ENCODE measurements at regions not wholly inside any gene's neighbourhood (a gene's known extent, or its start where the extent isn't known, plus 50 kb on each side); places are given as distances from the start of the nearest gene placed in this dataset.

DNA sequence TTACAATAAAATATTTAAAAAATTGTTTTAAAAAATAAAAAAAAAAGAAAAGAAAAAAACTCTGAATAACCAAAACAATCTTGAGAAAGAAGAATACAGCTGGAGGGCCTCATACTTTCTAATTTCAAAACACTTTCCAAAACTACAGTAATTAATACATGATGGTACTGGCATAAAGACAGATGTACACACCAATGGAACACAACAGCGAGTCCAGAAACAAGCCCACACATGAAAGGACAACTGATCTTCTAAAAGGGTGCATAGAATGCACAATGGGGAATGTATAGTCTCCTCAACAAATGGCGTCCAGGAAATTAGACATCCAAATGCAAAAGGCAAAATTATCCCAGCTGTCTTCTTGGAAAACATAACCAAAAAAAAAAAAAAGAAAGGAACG, 99.6 kb downstream of the LURAP1L start:
- Histone ChIP-seq H3K27ac (no peak overlapping the region), H3K27me3 (no peaks in the 10 kb centered on the region), H3K4me3 (no peak overlapping the region), H3K36me3 (replicated peaks in 1 of 2) (no peaks in the 10 kb centered on the region), H3K9me3 (replicated peaks in 1 of 3) (no peaks in the 10 kb centered on the region), H3K4me1 (replicated peaks in 1 of 2) (no peaks in the 10 kb centered on the region)
- 74 to 80% (median 77%) methylated on average over 3 of the region's 3 CpGs for WGBS, 4 donors
- TF ChIP-seq, protein P1, sequence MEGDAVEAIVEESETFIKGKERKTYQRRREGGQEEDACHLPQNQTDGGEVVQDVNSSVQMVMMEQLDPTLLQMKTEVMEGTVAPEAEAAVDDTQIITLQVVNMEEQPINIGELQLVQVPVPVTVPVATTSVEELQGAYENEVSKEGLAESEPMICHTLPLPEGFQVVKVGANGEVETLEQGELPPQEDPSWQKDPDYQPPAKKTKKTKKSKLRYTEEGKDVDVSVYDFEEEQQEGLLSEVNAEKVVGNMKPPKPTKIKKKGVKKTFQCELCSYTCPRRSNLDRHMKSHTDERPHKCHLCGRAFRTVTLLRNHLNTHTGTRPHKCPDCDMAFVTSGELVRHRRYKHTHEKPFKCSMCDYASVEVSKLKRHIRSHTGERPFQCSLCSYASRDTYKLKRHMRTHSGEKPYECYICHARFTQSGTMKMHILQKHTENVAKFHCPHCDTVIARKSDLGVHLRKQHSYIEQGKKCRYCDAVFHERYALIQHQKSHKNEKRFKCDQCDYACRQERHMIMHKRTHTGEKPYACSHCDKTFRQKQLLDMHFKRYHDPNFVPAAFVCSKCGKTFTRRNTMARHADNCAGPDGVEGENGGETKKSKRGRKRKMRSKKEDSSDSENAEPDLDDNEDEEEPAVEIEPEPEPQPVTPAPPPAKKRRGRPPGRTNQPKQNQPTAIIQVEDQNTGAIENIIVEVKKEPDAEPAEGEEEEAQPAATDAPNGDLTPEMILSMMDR (IDR thresholded peaks at IDR 0.05), result no peak
- TF ChIP-seq POLR2A (IDR thresholded peaks at IDR 0.05), result no peak
- DNase-seq, result no peak
- intact Hi-C loops (cut with DNase I), result no loop called here

DNA sequence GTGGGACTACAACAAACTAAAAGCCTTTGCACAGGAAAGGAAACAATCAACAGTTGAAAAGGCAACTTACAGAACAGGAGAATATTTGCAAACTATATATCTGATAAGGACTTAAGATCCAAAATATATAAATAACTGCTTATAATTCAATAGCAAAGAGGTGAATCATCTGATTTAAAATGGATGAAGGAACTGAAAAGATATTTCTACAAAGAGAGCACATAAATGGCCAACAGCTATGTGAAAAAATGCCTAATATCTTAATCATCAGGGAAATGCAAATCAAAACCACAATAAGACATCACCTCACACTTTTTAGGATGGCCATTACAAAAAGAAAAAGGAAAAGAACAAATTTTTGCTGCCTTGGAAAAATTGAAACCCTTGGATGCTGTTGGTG, 100.4 kb downstream of the LURAP1L start:
- Histone ChIP-seq H3K36me3 (replicated peaks in 1 of 2) (no peaks in the 10 kb centered on the region), H3K27ac (no peak overlapping the region), H3K4me1 (replicated peaks in 1 of 2) (no peaks in the 10 kb centered on the region), H3K4me3 (no peak overlapping the region), H3K9me3 (replicated peaks in 1 of 3) (no peaks in the 10 kb centered on the region), H3K27me3 (no peaks in the 10 kb centered on the region)
- TF ChIP-seq, protein P1 (IDR thresholded peaks at IDR 0.05), result no peak
- TF ChIP-seq POLR2A (IDR thresholded peaks at IDR 0.05), result no peak
- no peak for DNase-seq
- intact Hi-C loops (cut with DNase I), result no loop called here

DNA sequence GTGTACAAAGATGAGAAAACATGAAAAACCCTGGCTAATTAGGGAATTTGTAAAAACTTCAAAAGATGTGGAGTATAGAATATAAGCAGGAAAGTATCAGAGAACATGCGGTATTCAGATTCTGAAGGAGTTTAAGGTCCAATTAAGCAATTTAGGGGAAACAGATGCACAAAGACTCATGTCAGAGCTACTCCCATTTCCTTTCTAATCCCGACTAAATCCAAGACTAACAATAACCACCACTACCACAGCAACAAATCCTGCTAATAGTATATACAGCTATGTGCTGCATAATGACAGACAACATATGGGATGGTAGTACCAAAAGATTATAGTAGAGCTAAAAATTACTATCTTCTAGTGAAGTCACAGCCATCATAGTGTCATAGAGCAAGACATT, 102.1 kb downstream of the LURAP1L start:
- H3K9me3 ChIP-seq (replicated peaks in 1 of 3), result no peaks in the 10 kb centered on the region
- WGBS, 4 donors, result 39 to 45% (median 42%) methylated on average over 2 of the region's 2 CpGs
- no peak overlapping the region for H3K4me3 ChIP-seq
- H3K27me3 ChIP-seq, result no peaks in the 10 kb centered on the region
- intact Hi-C loops (cut with DNase I), result no loop called here
- no peak for TF ChIP-seq POLR2A (IDR thresholded peaks at IDR 0.05)
- DNase-seq, result no peak
- H3K27ac ChIP-seq, result no peak overlapping the region
- no peaks in the 10 kb centered on the region for H3K36me3 ChIP-seq (replicated peaks in 1 of 2)
- no peaks in the 10 kb centered on the region for H3K4me1 ChIP-seq (replicated peaks in 1 of 2)

DNA sequence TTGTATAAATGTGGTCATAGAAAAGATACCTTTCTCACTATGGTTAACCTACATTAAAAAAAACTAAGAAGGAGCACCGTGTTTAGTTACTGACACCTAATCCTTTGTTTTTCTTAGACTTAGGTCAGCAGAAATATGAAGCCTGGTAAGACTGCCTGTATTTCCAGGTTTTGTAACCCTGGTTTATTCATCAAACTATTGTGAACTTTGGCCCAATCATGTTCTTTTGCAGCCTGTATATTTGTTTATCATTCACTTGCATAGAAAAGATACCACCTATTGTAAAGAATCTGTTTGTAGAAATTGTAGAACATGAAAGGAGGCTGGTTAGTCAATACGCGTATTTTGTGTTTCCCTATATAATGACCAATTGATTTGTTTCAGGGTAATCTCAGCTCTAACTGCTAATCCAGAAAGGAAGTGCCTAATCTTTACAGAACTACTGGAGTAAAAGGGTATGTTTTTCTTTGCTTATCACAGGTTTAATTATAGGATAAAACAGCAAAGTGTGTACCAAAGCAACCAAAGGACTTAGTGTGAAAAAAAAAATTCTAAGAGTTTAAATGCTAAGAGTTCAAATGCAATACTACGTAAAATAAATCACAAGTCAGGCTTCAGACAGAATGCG, 103.6 kb downstream of the LURAP1L start:
- intact Hi-C loops (cut with DNase I), result no loop called here
- Histone ChIP-seq H3K4me1 (replicated peaks in 1 of 2) (no peaks in the 10 kb centered on the region), H3K9me3 (replicated peaks in 1 of 3) (no peaks in the 10 kb centered on the region), H3K27me3 (no peaks in the 10 kb centered on the region), H3K4me3 (no peak overlapping the region), H3K36me3 (replicated peaks in 1 of 2) (no peaks in the 10 kb centered on the region), H3K27ac (no peak overlapping the region)
- WGBS, 4 donors, result 42 to 48% (median 45%) methylated on average over 5 of the region's 5 CpGs
- DNase-seq, result no peak
- no peak for TF ChIP-seq POLR2A (IDR thresholded peaks at IDR 0.05)
- TF ChIP-seq, protein P1 (IDR thresholded peaks at IDR 0.05), result no peak

DNA sequence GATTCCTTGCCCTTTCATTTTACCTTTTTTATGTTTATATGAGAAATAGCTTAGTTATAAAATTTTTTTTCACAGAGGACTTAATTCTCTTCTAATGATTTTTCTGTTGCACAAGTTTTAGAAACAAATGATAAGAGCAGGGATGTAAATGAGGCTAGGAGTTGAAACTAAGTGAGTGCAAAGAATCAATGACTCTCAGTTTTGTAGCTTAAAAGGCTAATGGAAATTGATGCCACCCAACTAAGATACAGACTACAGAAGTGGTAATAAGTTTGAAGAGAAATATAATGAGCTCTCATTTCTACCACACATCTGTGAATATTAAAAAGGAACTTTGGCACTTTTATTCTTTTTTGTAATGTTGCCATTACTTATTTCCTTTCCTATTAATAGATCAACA, 105.1 kb downstream of the LURAP1L start:
- Histone ChIP-seq H3K27ac (no peak overlapping the region), H3K4me3 (no peak overlapping the region), H3K27me3 (no peaks in the 10 kb centered on the region), H3K4me1 (replicated peaks in 1 of 2) (no peaks in the 10 kb centered on the region), H3K36me3 (replicated peaks in 1 of 2) (no peaks in the 10 kb centered on the region), H3K9me3 (replicated peaks in 1 of 3) (no peaks in the 10 kb centered on the region)
- TF ChIP-seq, protein P1 (IDR thresholded peaks at IDR 0.05), result no peak
- no peak for TF ChIP-seq POLR2A (IDR thresholded peaks at IDR 0.05)
- intact Hi-C loops (cut with DNase I), result loop anchor here in 1 of 2 donors (5.0 kb wide), 1 partner anchor 103 kb away; the partner anchor contains the start of gene LURAP1L
- no peak for DNase-seq

Data from adrenal gland (tissue), 9 donors.